BE2C (cell line): ENCODE measurements at regions not wholly inside any gene's neighbourhood (a gene's known extent, or its start where the extent isn't known, plus 50 kb on each side); places are given as distances from the start of the nearest gene placed in this dataset.

Experiments
- DNase-seq: peaks from one replicate; pipeline ENCODE4 v3.0.0-alpha.2; 2020
- H3K27me3 ChIP-seq: fragments of 250-450 bp; sonication (Bioruptor Pico); 2 replicates; pipeline ENCODE4 v1.5.1; 2020; ENCODE audit warnings: mild to moderate bottlenecking
- H3K36me3 ChIP-seq: fragments of 250-450 bp; sonication (Bioruptor Pico); 2 replicates; pipeline ENCODE4 v1.5.1; 2020; ENCODE audit warnings: mild to moderate bottlenecking
- H3K4me1 ChIP-seq: fragments of 250-450 bp; sonication (Bioruptor Pico); 2 replicates; pipeline ENCODE4 v1.5.1; 2020
- H3K4me3 ChIP-seq: 2 replicates; pipeline ENCODE4 v1.5.1; 2011; ENCODE audit warnings: low read depth, low read length
- H3K9me3 ChIP-seq: fragments of 250-450 bp; sonication (Bioruptor Pico); 2 replicates; pipeline ENCODE4 v1.5.1; 2020
- TF ChIP-seq, protein P1 (sequence below): IDR thresholded peaks from 2 replicates; pipeline ENCODE4 v1.5.1; 2012; ENCODE audit warnings: mild to moderate bottlenecking, low read depth, low read length

DNA sequence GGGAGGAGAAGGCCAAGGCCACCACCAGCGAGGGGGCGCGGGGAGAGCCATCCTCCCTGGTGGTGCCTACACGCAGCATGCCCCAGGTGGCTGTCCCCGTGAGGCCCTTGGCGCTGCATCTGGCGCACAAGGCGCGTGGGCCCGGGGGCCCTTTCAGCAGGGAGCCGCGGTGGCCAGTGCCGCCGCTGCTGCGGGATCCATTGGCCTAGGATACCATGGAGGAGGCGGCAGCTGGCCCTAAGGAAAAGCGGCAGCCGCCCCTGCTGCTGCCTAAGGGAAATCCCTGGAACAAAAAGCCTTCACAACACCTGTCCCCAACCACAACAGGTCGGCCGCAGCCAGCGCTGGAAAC is 1059.6 kb downstream of the TECRL start:
- Histone ChIP-seq H3K4me3 (no peak overlapping the region), H3K4me1 (no peaks in the 10 kb centered on the region), H3K9me3 (peaks cover 9% of the 10 kb centered on the region), H3K36me3 (no peaks in the 10 kb centered on the region), H3K27me3 (no peaks in the 10 kb centered on the region)
- no peak for DNase-seq
- TF ChIP-seq, protein P1, sequence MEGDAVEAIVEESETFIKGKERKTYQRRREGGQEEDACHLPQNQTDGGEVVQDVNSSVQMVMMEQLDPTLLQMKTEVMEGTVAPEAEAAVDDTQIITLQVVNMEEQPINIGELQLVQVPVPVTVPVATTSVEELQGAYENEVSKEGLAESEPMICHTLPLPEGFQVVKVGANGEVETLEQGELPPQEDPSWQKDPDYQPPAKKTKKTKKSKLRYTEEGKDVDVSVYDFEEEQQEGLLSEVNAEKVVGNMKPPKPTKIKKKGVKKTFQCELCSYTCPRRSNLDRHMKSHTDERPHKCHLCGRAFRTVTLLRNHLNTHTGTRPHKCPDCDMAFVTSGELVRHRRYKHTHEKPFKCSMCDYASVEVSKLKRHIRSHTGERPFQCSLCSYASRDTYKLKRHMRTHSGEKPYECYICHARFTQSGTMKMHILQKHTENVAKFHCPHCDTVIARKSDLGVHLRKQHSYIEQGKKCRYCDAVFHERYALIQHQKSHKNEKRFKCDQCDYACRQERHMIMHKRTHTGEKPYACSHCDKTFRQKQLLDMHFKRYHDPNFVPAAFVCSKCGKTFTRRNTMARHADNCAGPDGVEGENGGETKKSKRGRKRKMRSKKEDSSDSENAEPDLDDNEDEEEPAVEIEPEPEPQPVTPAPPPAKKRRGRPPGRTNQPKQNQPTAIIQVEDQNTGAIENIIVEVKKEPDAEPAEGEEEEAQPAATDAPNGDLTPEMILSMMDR, result no peak

DNA sequence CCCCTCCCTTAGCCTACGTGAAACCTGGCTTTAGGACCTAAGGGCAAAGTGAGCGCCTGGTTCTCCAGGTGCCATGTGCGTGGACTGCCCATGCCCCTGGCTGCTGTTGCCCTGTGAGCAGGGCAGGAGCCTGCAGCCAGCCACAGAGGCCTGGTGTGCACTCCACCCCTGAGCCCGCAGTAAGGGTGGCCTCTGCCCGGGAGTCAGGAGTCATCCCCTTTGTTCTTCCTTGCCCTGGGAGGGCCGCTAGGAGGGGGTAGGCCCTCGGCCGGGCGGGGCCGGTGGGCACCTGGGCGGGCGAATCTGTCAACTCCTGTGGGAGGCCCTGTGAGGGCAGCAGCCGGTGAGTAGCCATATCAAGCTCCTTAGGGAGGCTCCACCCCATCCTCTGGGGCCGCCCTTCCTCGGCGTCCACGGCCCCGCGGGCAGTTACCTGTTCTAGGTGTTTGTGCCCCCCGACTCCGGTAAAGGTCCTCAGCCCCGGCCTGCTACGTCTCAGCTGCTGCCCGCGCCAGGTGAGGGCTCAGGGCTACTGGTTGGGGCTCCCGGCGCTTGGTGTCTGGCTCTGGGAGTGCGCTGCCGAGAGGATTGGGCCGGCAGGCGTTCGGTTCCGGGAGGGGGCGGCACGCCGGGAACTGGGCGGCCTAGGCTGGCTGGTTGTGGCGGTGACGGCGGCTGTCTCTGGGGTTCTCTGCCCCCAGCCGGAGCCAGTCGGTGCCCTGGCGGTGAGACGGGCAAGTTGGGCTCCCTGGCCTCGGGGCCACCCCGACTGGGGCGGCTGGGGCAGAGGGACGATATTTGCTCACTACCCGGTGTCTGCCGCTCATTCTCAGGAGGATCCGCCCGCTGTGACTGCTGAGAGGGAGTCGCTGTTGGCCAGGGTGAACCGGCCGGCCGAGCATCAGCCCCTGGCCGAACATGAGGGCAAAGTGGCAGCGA is 1060.2 kb downstream of the TECRL start:
- TF ChIP-seq, protein P1, result no peak
- H3K9me3 ChIP-seq, result peaks cover 9% of the 10 kb centered on the region
- H3K36me3 ChIP-seq, result no peaks in the 10 kb centered on the region
- H3K27me3 ChIP-seq, result no peaks in the 10 kb centered on the region
- DNase-seq, result no peak
- H3K4me1 ChIP-seq, result no peaks in the 10 kb centered on the region
- no peak overlapping the region for H3K4me3 ChIP-seq

DNA sequence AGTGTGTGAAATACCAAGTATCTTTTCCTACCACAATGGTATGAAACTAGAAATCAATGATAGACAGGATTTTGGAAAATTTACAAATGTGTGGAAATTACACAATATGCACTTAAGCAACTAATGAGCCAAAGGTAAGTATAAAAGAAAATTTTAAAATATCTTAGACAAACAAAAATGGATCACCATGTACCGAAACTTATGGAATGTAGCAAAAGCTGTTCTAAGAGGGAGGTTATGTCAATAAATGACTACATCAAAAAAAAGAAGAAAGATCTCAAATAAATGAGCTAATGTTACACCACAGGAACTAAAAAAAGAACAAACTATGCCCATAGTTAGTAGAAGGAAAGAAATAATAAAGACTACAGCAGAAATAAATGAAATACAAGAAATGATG is 1084.1 kb downstream of the TECRL start:
- TF ChIP-seq, protein P1, result no peak
- Histone ChIP-seq H3K36me3 (no peaks in the 10 kb centered on the region), H3K9me3 (no peaks in the 10 kb centered on the region), H3K27me3 (no peaks in the 10 kb centered on the region), H3K4me1 (no peaks in the 10 kb centered on the region), H3K4me3 (no peak overlapping the region)
- DNase-seq, result no peak

DNA sequence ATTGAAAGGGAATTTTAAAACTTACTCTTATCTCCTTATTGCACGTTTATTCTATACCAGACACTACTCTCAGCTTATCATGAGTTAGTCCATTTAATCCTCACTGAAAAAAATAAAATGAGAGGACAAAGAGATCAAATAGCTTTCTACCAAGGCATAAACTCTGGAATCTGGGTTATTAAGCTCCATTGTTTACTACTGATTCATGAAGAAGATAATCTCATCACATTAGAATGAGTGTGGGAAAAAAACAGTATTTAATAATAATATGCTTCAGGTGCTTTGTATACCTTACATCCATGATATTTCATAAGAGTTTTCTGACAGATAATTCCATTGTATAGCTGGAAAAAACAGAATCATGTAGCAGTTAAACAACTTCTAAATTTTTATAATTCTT is 1092.6 kb downstream of the TECRL start:
- TF ChIP-seq, protein P1, result no peak
- Histone ChIP-seq H3K4me3 (no peak overlapping the region), H3K27me3 (no peaks in the 10 kb centered on the region), H3K9me3 (no peaks in the 10 kb centered on the region; the same call in 1 of the 2 replicates), H3K4me1 (no peaks in the 10 kb centered on the region), H3K36me3 (no peaks in the 10 kb centered on the region)
- DNase-seq, result no peak

DNA sequence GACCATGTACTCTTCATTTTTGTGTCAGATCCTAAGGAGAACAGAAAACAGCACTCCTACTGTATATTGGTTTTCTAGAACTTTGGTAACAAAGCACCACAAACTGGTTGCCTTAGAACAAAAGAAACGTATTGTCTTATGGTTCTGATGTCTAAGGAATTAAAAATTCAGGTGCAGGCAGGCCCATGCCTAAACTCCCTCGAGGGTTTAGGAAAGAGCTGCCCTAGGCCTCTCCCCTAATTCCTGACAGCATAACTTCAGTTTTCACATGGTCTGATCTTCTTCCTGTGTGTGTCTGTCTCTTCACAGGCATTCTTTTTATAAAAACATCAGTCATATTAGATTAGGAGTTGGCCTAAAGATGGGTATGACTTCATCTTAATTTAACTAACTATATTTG is 1093.6 kb downstream of the TECRL start:
- no peaks in the 10 kb centered on the region for H3K36me3 ChIP-seq
- DNase-seq, result no peak
- no peaks in the 10 kb centered on the region; the same call in 1 of the 2 replicates for H3K9me3 ChIP-seq
- H3K27me3 ChIP-seq, result no peaks in the 10 kb centered on the region
- H3K4me3 ChIP-seq, result no peak overlapping the region
- no peaks in the 10 kb centered on the region for H3K4me1 ChIP-seq
- TF ChIP-seq, protein P1, result no peak

DNA sequence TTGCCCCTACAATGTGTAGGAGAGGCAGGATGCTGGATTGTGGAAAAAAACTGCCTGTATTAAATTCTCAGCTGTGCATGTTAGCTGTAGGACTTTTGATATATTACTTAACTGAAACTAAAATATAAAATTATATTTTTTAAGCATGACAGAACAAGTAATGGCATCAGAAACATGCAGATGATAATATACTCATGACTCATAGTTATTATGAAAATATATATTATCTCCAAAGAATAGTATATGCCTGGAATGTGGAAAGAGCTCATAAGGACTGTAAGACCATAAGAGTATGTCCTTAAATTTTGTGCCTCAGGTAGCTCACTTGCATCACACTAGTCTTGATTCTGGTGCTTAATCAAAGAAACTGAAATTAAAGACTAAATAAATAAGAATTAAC is 1100.6 kb downstream of the TECRL start:
- Histone ChIP-seq H3K9me3 (no peaks in the 10 kb centered on the region), H3K4me3 (no peak overlapping the region), H3K4me1 (no peaks in the 10 kb centered on the region), H3K36me3 (no peaks in the 10 kb centered on the region), H3K27me3 (no peaks in the 10 kb centered on the region)
- DNase-seq, result no peak
- TF ChIP-seq, protein P1, result no peak
